BE2C (cell line): ENCODE measurements at regions not wholly inside any gene's neighbourhood (a gene's known extent, or its start where the extent isn't known, plus 50 kb on each side); places are given as distances from the start of the nearest gene placed in this dataset.
"Not testable (repeated sequence)": the region's sequence is repeated elsewhere in the genome, so short reads cannot be mapped to it uniquely, and the experiment has no call there.

ENCODE experiments used
- DNase-seq: peaks from one replicate; pipeline ENCODE4 v3.0.0-alpha.2; 2020
- H3K27me3 ChIP-seq: fragments of 250-450 bp; sonication (Bioruptor Pico); 2 replicates; pipeline ENCODE4 v1.5.1; 2020; ENCODE audit warnings: mild to moderate bottlenecking
- H3K36me3 ChIP-seq: fragments of 250-450 bp; sonication (Bioruptor Pico); 2 replicates; pipeline ENCODE4 v1.5.1; 2020; ENCODE audit warnings: mild to moderate bottlenecking
- H3K4me1 ChIP-seq: fragments of 250-450 bp; sonication (Bioruptor Pico); 2 replicates; pipeline ENCODE4 v1.5.1; 2020
- H3K4me3 ChIP-seq: 2 replicates; pipeline ENCODE4 v1.5.1; 2011; ENCODE audit warnings: low read depth, low read length
- H3K9me3 ChIP-seq: fragments of 250-450 bp; sonication (Bioruptor Pico); 2 replicates; pipeline ENCODE4 v1.5.1; 2020

DNA sequence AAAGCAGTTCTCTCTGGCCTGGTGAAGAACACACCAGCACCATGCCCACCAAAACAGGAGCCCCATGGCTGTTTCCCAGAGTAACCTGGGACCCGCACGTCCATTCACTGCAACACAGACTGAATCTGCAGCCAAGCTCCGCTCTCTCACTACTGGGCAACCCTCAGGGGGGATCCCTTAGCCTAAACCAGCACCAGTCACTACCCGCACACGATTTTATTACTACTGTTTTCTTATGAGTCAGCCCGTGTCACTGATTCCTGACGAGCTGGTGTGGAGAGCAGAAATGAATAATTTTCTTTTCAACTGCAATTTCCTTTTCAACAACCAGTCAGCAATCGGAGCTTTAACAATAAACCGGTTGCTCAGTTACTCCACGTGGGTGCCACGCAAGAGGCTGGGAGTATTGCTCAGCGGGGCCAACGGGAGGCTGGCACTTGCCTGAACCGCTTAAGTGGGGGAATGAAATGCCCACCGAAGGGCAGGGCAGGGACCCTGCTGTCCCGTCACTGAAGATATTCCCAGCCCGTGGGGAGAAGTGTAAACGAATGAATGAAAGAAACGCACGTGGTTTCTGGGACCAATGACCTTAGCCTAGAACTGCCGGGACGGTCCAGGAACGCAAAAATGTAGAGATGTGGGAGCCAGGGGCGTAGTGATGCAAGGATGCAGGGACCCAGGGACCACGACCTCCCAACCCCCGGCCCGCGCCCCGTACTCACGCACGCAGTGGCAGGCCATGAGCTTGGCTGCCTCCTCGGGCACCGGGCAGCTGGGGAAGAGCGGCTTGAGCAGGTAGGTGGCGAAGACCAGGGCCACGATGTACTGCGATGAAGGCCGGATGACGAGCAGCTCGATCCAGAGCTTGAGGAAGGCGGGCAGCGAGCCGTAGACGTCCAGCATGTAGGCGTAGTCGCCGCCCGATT is 50.4 kb upstream of the SPN start:
- not testable (repeated sequence) for DNase-seq, H3K4me1 ChIP-seq, H3K9me3 ChIP-seq, H3K36me3 ChIP-seq, H3K27me3 ChIP-seq
- peak overlapping the region; percentile 77 for H3K4me3 ChIP-seq
